ENCODE measurements at regions not wholly inside any gene's neighbourhood (a gene's known extent, or its start where the extent isn't known, plus 50 kb on each side); places are given as distances from the start of the nearest gene placed in this dataset.
A peak's percentile ranks its signal among the peaks of the same experiment; 100 is the strongest.

DNA sequence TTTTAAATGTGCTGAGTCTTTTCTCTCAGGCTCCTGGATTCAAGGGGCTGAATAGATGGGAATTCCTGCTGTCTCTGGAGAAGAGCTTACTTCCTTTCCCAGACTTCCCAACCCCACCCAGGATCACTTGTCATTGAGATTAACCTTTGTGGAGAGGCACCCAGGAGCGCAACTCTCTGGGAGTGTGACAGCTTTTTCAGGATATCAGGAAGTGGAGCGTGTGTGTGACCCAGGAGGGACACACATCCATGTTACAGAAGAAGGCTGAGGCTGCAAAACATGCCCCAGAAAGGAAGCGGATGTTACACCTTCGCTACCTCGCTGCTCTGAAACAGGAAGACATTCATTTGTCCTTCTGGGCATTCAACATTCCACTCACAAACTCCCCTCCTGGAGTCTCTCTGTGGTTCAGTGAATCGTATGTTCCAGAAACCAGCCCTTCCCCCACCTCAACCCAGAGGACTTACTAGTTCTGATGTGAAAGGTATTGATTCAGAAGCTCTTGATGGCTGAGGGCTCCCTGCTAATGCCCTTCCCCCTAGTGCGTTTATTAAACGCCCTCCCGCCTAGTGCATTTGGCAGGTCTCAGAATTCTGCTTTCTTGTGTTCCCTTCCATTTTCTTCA, 523.9 kb downstream of the TNS1 start:
- no peak for DNase-seq (ENCODE audit: low spot score in 2 of 2)
- H3K4me3 ChIP-seq = no peak overlapping the region
- no peaks in the 10 kb centered on the region for H3K4me1 ChIP-seq
- H3K27ac ChIP-seq = peak overlapping the region; percentile 3 to 66
- H3K9me3 ChIP-seq = no peaks in the 10 kb centered on the region
- no peaks in the 10 kb centered on the region for H3K27me3 ChIP-seq
- intact Hi-C loops (cut with DNase I; ENCODE audit: low total_unique reads) = no loop called here
- H3K36me3 ChIP-seq = no peaks in the 10 kb centered on the region
- TF ChIP-seq, protein P1, sequence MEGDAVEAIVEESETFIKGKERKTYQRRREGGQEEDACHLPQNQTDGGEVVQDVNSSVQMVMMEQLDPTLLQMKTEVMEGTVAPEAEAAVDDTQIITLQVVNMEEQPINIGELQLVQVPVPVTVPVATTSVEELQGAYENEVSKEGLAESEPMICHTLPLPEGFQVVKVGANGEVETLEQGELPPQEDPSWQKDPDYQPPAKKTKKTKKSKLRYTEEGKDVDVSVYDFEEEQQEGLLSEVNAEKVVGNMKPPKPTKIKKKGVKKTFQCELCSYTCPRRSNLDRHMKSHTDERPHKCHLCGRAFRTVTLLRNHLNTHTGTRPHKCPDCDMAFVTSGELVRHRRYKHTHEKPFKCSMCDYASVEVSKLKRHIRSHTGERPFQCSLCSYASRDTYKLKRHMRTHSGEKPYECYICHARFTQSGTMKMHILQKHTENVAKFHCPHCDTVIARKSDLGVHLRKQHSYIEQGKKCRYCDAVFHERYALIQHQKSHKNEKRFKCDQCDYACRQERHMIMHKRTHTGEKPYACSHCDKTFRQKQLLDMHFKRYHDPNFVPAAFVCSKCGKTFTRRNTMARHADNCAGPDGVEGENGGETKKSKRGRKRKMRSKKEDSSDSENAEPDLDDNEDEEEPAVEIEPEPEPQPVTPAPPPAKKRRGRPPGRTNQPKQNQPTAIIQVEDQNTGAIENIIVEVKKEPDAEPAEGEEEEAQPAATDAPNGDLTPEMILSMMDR (IDR thresholded peaks at IDR 0.05) = no peak
- TF ChIP-seq POLR2AphosphoS5 (IDR thresholded peaks at IDR 0.05) (no peak), POLR2A (IDR thresholded peaks at IDR 0.05) (no peak)

DNA sequence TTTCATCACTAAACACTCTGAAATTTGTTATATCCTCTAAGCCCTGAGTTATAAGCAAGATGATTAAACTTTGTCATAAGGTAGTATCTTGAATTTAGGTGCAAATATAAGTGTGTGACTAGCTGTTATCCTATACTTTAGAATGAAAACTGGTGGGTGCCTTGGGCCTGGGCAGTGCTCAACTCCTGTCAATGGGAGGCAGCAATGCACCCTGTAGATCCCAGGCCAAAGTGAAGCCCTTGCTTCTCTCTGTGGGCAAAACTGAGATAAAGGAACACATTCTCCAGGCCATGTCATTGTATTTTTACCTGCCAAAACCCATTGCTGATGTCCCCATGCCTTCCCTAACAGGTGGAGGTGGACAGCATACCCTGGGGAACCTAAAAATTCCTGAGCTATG, 525.2 kb downstream of the TNS1 start:
- H3K27me3 ChIP-seq = no peaks in the 10 kb centered on the region
- intact Hi-C loops (cut with DNase I; ENCODE audit: low total_unique reads) = no loop called here
- TF ChIP-seq, protein P1 (IDR thresholded peaks at IDR 0.05) = no peak
- TF ChIP-seq POLR2AphosphoS5 (IDR thresholded peaks at IDR 0.05) (no peak), POLR2A (IDR thresholded peaks at IDR 0.05) (no peak)
- H3K9me3 ChIP-seq = no peaks in the 10 kb centered on the region
- no peak overlapping the region for H3K4me3 ChIP-seq
- H3K27ac ChIP-seq = no peak overlapping the region
- no peak for DNase-seq (ENCODE audit: low spot score in 2 of 2)
- no peaks in the 10 kb centered on the region for H3K4me1 ChIP-seq
- H3K36me3 ChIP-seq = no peaks in the 10 kb centered on the region

DNA sequence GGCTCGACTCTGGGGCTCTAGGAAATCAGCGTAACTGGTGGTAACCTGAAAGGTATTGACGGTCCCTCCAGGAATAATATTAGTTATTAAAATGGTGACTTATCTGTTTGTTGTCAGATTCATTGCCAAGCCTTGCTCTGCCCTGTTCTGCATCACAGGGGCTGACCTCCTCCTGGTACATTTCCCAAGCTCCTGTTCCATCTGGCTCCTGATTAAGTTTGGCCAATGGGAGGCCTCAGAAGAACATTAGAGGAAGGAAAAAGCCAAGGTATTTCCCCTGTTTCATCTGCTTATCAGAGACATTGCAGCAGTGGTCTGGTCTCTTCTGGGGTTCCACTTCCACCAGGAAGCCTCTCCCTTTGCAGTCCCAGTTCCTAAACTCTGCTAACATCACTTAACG, 527.0 kb downstream of the TNS1 start:
- Histone ChIP-seq H3K36me3 (no peaks in the 10 kb centered on the region), H3K4me1 (no peaks in the 10 kb centered on the region), H3K27me3 (no peaks in the 10 kb centered on the region), H3K9me3 (no peaks in the 10 kb centered on the region), H3K4me3 (no peak overlapping the region), H3K27ac (no peak overlapping the region)
- intact Hi-C loops (cut with DNase I; ENCODE audit: low total_unique reads) = no loop called here
- no peak for TF ChIP-seq POLR2AphosphoS5 (IDR thresholded peaks at IDR 0.05)
- TF ChIP-seq POLR2A (IDR thresholded peaks at IDR 0.05) = no peak
- TF ChIP-seq, protein P1 (IDR thresholded peaks at IDR 0.05) = no peak
- no peak for DNase-seq (ENCODE audit: low spot score in 2 of 2)

DNA sequence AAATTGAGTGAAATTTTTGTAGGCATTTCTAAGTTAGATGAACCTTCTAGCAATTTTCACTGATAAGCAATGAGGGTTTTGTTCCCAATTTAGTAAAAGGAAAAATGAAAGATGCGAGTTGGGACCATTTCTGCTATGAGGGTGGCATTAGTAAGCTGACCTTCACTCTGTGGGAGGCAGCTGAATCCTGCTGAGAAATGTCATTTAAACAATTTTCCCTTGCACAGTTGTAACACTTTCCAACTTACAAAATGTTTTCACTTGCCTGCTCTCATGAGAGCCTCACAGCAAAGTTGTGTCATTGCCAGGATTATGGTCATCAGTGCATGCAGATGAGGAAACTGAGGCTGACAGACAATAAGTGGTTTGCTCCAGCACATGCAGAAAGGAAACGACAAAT, 527.7 kb downstream of the TNS1 start:
- no peak for DNase-seq (ENCODE audit: low spot score in 2 of 2)
- intact Hi-C loops (cut with DNase I; ENCODE audit: low total_unique reads) = no loop called here
- Histone ChIP-seq H3K4me3 (no peak overlapping the region), H3K36me3 (no peaks in the 10 kb centered on the region), H3K9me3 (no peaks in the 10 kb centered on the region), H3K4me1 (no peaks in the 10 kb centered on the region), H3K27ac (no peak overlapping the region), H3K27me3 (no peaks in the 10 kb centered on the region)
- TF ChIP-seq, protein P1 (IDR thresholded peaks at IDR 0.05) = no peak
- TF ChIP-seq POLR2AphosphoS5 (IDR thresholded peaks at IDR 0.05) (no peak), POLR2A (IDR thresholded peaks at IDR 0.05) (no peak)

DNA sequence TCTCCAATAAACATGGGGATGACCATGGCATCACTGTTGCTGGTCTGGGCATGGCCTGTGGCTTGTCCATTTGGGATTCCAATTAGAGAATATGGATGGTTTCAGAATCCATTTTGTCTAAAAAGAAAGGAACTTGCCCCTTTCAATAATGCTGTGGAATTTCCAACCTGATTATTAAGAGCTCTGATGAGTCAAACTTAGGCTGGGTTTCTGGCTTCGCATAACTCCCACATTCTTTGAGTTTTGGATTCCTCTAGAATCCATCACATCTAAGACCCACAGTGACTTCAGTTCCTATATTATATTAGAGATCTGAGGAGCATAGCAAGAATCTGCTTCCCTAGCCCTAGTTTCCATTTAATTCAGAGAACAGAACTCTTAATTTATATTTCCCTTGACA, 531.5 kb downstream of the TNS1 start:
- TF ChIP-seq POLR2A (IDR thresholded peaks at IDR 0.05) (no peak), POLR2AphosphoS5 (IDR thresholded peaks at IDR 0.05) (no peak)
- TF ChIP-seq, protein P1 (IDR thresholded peaks at IDR 0.05) = no peak
- Histone ChIP-seq H3K27ac (no peak overlapping the region), H3K4me3 (no peak overlapping the region), H3K4me1 (no peaks in the 10 kb centered on the region), H3K27me3 (no peaks in the 10 kb centered on the region), H3K9me3 (peaks cover 0 to 6% of the 10 kb centered on the region in 2 donors), H3K36me3 (no peaks in the 10 kb centered on the region)
- no peak for DNase-seq (ENCODE audit: low spot score in 2 of 2)
- intact Hi-C loops (cut with DNase I; ENCODE audit: low total_unique reads) = no loop called here
